Loucy (cell line): ENCODE measurements at regions not wholly inside any gene's neighbourhood (a gene's known extent, or its start where the extent isn't known, plus 50 kb on each side); places are given as distances from the start of the nearest gene placed in this dataset.
"Not testable (repeated sequence)": the region's sequence is repeated elsewhere in the genome, so short reads cannot be mapped to it uniquely, and the experiment has no call there.

ENCODE experiments used
- H2AFZ ChIP-seq: fragments of 200-600 bp; sonication (generic); 2 replicates; pipeline ENCODE4 v1.6.0; 2016; ENCODE audit warnings: antibody characterized with exemption, mild to moderate bottlenecking, low read length, moderate library complexity
- H3F3A ChIP-seq: fragments of 200-600 bp; 2 replicates; pipeline ENCODE4 v1.6.0; 2016; ENCODE audit warnings: antibody characterized with exemption, low read depth, mild to moderate bottlenecking
- H3K27me3 ChIP-seq: fragments of 200-600 bp; sonication (generic); 2 replicates; pipeline ENCODE4 v1.6.1; 2014; ENCODE audit warnings: low read length, mild to moderate bottlenecking; ENCODE audit not compliant: insufficient read depth, poor library complexity, severe bottlenecking
- H3K36me3 ChIP-seq: fragments of 200-600 bp; sonication (generic); 2 replicates; pipeline ENCODE4 v1.6.1; 2016; ENCODE audit warnings: low read length; ENCODE audit not compliant: insufficient read depth
- H3K4me1 ChIP-seq: fragments of 200-600 bp; sonication (generic); 2 replicates; pipeline ENCODE4 v1.5.1; 2014; ENCODE audit warnings: low read length, mild to moderate bottlenecking; ENCODE audit not compliant: insufficient read depth, poor library complexity, severe bottlenecking
- H3K4me2 ChIP-seq: fragments of 200-600 bp; sonication (generic); 2 replicates; pipeline ENCODE4 v1.6.0; 2014; ENCODE audit warnings: antibody characterized with exemption, low read length, low read depth, mild to moderate bottlenecking; ENCODE audit not compliant: poor library complexity, severe bottlenecking
- H3K4me3 ChIP-seq: fragments of 200-600 bp; sonication (generic); 2 replicates; pipeline ENCODE4 v1.5.1; 2014; ENCODE audit warnings: low read length, mild to moderate bottlenecking, mixed read lengths; ENCODE audit not compliant: poor library complexity, severe bottlenecking
- H3K79me2 ChIP-seq: fragments of 200-600 bp; sonication (generic); 2 replicates; pipeline ENCODE4 v1.6.1; 2014; ENCODE audit warnings: low read length; ENCODE audit not compliant: insufficient read depth
- H3K9ac ChIP-seq: fragments of 200-600 bp; sonication (generic); 2 replicates; pipeline ENCODE4 v1.6.0; 2014; ENCODE audit warnings: mild to moderate bottlenecking, low read depth, low read length, moderate library complexity; ENCODE audit not compliant: poor library complexity, severe bottlenecking
- H3K9me2 ChIP-seq: fragments of 200-600 bp; sonication (generic); replicated peaks from 2 replicates; pipeline ENCODE4 v1.6.1; 2016; ENCODE audit warnings: low read depth, low read length, mixed read lengths
- H3K9me3 ChIP-seq: fragments of 200-600 bp; sonication (generic); 2 replicates; pipeline ENCODE4 v1.6.1; 2014; ENCODE audit warnings: mild to moderate bottlenecking, antibody characterized with exemption, low read length, low read depth; ENCODE audit not compliant: insufficient read depth
- H4K20me1 ChIP-seq: fragments of 200-600 bp; sonication (generic); 2 replicates; pipeline ENCODE4 v1.6.0; 2014; ENCODE audit warnings: antibody characterized with exemption, low read length, mild to moderate bottlenecking; ENCODE audit not compliant: insufficient read depth, poor library complexity, severe bottlenecking
- EZH2phosphoT487 ChIP-seq: fragments of 200-600 bp; IDR thresholded peaks from 2 replicates; pipeline ENCODE4 v1.6.1; 2018; ENCODE audit warnings: antibody characterized with exemption, mild to moderate bottlenecking, moderate library complexity, borderline replicate concordance
- TF ChIP-seq, protein P1 (sequence below): fragments of 200-600 bp; sonication (generic); conservative IDR thresholded peaks from 2 replicates; pipeline ENCODE4 v1.5.1; 2014; ENCODE audit warnings: mild to moderate bottlenecking, antibody characterized with exemption, low read length

DNA sequence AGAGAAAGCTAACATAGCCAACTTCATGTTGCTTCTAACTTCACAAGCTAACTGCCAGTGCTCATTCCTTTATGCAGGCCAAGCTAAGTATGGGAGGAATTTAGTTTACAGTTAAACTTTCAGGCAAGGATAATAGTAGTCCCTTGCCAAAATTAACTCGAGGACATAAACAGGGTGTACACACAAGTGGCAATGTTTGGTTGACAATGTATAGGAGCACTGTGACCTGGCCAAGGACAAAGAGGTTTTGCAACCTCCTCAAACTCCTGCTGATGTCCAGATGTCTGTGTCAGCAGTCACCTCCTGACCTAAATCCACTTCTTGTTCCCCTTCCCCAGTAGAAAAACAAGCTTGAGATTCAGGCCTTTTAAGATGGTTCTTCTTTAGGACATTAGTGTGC is 494.6 kb upstream of the KLF6 start:
- Histone ChIP-seq H3K79me2 (no peaks in the 10 kb centered on the region), H3K9me2 (no peaks in the 10 kb centered on the region), H3K9ac (no peak overlapping the region), H4K20me1 (no peaks in the 10 kb centered on the region), H3K4me1 (no peaks in the 10 kb centered on the region), H3K4me2 (no peak overlapping the region), H3K36me3 (no peaks in the 10 kb centered on the region), H3F3A (no peaks in the 10 kb centered on the region), H3K4me3 (no peak overlapping the region), H2AFZ (no peak overlapping the region), H3K9me3 (no peaks in the 10 kb centered on the region), H3K27me3 (no peaks in the 10 kb centered on the region)
- TF ChIP-seq EZH2phosphoT487: no peak

DNA sequence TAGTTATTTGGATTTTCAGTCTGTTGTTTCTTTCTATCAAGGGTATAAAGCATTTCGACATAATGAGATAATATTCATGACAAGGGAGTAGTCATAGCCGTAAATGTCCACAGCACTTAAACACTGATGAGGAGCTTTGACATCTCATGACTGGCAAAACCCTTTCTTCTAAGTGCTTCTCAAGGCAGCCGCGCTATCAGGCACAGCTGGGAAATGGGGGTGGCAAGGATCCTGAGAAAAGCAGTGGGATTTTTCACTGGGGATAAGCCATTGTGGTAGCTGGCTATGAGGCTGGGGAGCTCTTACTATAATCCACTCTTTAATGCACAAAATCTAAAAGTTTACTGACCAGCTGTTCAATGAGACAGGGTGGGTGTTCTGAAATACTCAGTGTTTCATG is 493.2 kb upstream of the KLF6 start:
- H3K9ac ChIP-seq: no peak overlapping the region
- no peaks in the 10 kb centered on the region for H3K4me1 ChIP-seq
- H3K9me2 ChIP-seq: no peaks in the 10 kb centered on the region
- H3K4me2 ChIP-seq: no peak overlapping the region
- no peaks in the 10 kb centered on the region for H3K9me3 ChIP-seq
- H3F3A ChIP-seq: no peaks in the 10 kb centered on the region
- H3K36me3 ChIP-seq: no peaks in the 10 kb centered on the region
- no peaks in the 10 kb centered on the region for H3K27me3 ChIP-seq
- H3K79me2 ChIP-seq: no peaks in the 10 kb centered on the region
- TF ChIP-seq EZH2phosphoT487: no peak
- TF ChIP-seq, protein P1, sequence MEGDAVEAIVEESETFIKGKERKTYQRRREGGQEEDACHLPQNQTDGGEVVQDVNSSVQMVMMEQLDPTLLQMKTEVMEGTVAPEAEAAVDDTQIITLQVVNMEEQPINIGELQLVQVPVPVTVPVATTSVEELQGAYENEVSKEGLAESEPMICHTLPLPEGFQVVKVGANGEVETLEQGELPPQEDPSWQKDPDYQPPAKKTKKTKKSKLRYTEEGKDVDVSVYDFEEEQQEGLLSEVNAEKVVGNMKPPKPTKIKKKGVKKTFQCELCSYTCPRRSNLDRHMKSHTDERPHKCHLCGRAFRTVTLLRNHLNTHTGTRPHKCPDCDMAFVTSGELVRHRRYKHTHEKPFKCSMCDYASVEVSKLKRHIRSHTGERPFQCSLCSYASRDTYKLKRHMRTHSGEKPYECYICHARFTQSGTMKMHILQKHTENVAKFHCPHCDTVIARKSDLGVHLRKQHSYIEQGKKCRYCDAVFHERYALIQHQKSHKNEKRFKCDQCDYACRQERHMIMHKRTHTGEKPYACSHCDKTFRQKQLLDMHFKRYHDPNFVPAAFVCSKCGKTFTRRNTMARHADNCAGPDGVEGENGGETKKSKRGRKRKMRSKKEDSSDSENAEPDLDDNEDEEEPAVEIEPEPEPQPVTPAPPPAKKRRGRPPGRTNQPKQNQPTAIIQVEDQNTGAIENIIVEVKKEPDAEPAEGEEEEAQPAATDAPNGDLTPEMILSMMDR: no peak
- H3K4me3 ChIP-seq: no peak overlapping the region
- H2AFZ ChIP-seq: no peak overlapping the region
- H4K20me1 ChIP-seq: no peaks in the 10 kb centered on the region

DNA sequence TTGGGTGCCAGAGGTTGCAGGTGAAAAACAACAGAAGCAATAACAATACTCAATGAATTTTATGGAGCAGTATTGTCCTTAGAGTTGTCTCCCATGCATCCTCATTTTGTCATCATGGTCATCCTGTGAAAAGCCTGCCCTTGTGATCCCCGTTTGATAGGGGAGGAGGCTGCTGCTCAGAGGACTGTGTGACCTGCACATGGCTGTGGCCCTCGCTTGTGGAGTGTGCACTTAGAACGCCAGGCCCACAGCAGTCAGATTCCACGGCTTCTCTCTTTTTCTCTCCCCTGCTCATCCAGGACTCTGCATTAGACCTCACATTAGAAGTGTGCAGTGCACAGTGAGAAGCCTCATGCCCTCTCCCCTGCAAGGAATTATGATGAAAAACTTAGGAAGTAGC is 491.1 kb upstream of the KLF6 start:
- Histone ChIP-seq H2AFZ (no peak overlapping the region), H3K9ac (no peak overlapping the region), H3K4me3 (no peak overlapping the region), H3K79me2 (no peaks in the 10 kb centered on the region), H3K9me3 (no peaks in the 10 kb centered on the region), H3K9me2 (no peaks in the 10 kb centered on the region), H3F3A (no peaks in the 10 kb centered on the region), H3K4me1 (no peaks in the 10 kb centered on the region), H3K27me3 (no peaks in the 10 kb centered on the region), H3K36me3 (no peaks in the 10 kb centered on the region), H3K4me2 (no peak overlapping the region), H4K20me1 (no peaks in the 10 kb centered on the region)
- TF ChIP-seq, protein P1: no peak
- TF ChIP-seq EZH2phosphoT487: no peak

DNA sequence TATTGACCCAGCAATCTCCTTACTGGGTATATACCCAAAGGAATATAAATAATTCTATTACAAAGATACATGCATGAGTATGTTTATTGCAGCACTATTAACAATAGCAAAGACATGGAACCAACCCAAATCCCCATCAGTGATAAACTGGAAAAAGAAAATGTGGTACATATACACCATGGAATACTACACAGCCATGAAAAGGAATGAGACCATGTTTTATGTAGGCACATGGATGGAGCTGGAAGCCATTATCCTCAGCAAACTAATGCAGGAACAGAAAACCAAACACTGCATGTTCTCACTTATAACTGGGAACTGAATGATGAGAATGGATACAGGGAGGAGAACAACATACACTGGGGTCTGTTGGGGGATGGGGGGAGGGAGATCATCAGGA is 489.7 kb upstream of the KLF6 start:
- not testable (repeated sequence) for H3K4me2 ChIP-seq, H3K9me2 ChIP-seq

More for the DNA sequence above, 489.7 kb upstream of the KLF6 start:
- not testable (repeated sequence) for H3K9me3 ChIP-seq, H4K20me1 ChIP-seq, H3K27me3 ChIP-seq, H3K4me1 ChIP-seq, H3K9ac ChIP-seq, H3K4me3 ChIP-seq, H3K36me3 ChIP-seq, H2AFZ ChIP-seq, H3K79me2 ChIP-seq, H3F3A ChIP-seq
